ENCODE measurements at regions not wholly inside any gene's neighbourhood (a gene's known extent, or its start where the extent isn't known, plus 50 kb on each side); places are given as distances from the start of the nearest gene placed in this dataset.

DNA sequence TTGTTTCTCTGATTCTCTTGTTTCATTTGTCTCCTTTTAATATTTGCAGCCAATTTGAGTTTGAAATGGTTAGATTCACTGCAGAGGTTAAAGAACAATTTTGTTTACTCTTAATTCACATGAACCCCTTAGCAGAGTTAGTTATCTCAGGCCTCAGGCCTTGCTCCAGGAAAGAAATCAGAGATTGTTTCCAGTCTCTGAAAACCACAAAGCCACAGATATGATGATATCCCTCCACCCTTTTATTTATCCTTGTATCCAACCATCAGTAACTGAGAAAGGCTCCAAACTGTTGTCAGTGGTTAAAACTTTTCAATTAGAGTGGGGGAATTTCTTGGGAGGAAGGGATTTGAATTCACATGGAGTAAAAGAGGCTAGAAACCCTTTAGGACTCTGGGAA, 406.0 kb upstream of the DMAC1 start:
- TF ChIP-seq MXI1 (conservative IDR thresholded peaks at IDR 0.05; ENCODE audit: poor library complexity, severe bottlenecking) (no peak), EP300 (conservative IDR thresholded peaks at IDR 0.05; ENCODE audit: poor library complexity, severe bottlenecking) (no peak), POLR2AphosphoS5 (IDR thresholded peaks at IDR 0.05) (no peak), RAD21 (conservative IDR thresholded peaks at IDR 0.05) (no peak), TAF1 (IDR thresholded peaks at IDR 0.05; ENCODE audit: low read depth) (no peak), CTCF (IDR thresholded peaks at IDR 0.05; ENCODE audit: poor library complexity, severe bottlenecking) (no peak), SMC3 (conservative IDR thresholded peaks at IDR 0.05; ENCODE audit: poor library complexity) (no peak), EZH2 (IDR thresholded peaks at IDR 0.05; ENCODE audit: borderline replicate concordance, insufficient read depth, low read length, poor library complexity, severe bottlenecking) (no peak)
- TF ChIP-seq, protein P1, sequence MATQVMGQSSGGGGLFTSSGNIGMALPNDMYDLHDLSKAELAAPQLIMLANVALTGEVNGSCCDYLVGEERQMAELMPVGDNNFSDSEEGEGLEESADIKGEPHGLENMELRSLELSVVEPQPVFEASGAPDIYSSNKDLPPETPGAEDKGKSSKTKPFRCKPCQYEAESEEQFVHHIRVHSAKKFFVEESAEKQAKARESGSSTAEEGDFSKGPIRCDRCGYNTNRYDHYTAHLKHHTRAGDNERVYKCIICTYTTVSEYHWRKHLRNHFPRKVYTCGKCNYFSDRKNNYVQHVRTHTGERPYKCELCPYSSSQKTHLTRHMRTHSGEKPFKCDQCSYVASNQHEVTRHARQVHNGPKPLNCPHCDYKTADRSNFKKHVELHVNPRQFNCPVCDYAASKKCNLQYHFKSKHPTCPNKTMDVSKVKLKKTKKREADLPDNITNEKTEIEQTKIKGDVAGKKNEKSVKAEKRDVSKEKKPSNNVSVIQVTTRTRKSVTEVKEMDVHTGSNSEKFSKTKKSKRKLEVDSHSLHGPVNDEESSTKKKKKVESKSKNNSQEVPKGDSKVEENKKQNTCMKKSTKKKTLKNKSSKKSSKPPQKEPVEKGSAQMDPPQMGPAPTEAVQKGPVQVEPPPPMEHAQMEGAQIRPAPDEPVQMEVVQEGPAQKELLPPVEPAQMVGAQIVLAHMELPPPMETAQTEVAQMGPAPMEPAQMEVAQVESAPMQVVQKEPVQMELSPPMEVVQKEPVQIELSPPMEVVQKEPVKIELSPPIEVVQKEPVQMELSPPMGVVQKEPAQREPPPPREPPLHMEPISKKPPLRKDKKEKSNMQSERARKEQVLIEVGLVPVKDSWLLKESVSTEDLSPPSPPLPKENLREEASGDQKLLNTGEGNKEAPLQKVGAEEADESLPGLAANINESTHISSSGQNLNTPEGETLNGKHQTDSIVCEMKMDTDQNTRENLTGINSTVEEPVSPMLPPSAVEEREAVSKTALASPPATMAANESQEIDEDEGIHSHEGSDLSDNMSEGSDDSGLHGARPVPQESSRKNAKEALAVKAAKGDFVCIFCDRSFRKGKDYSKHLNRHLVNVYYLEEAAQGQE (IDR thresholded peaks at IDR 0.05; ENCODE audit: borderline replicate concordance) = no peak
- no peaks in the 10 kb centered on the region for H3K36me3 ChIP-seq (ENCODE audit: insufficient read depth, low read length)
- H3K27ac ChIP-seq (ENCODE audit: low read length) = no peak overlapping the region
- no peaks in the 10 kb centered on the region for H3K27me3 ChIP-seq (ENCODE audit: insufficient read depth, low read depth, low read length)
- no peak overlapping the region for H2AFZ ChIP-seq (ENCODE audit: low read depth, low read length)
- H3K4me3 ChIP-seq (ENCODE audit: low read length) = no peak overlapping the region
- H3K9me2 ChIP-seq (ENCODE audit: insufficient read depth, low read length) = no peaks in the 10 kb centered on the region
- H3K9ac ChIP-seq (ENCODE audit: low read length) = no peak overlapping the region
- no peak overlapping the region for H3K4me2 ChIP-seq (ENCODE audit: low read length)
- H3K79me2 ChIP-seq (replicated peaks; ENCODE audit: insufficient read depth, low read length) = no peaks in the 10 kb centered on the region
- no peaks in the 10 kb centered on the region for H3K9me3 ChIP-seq (ENCODE audit: low read length)
- no peaks in the 10 kb centered on the region for H4K20me1 ChIP-seq (ENCODE audit: insufficient read depth)
- H3F3A ChIP-seq (ENCODE audit: insufficient read depth, low read length, poor library complexity, severe bottlenecking) = no peaks in the 10 kb centered on the region

- H3F3A ChIP-seq (ENCODE audit: insufficient read depth, low read length, poor library complexity, severe bottlenecking) = peaks cover 12% of the 10 kb centered on the region
- no peaks in the 10 kb centered on the region for H4K20me1 ChIP-seq (ENCODE audit: insufficient read depth)
- no peak overlapping the region for H2AFZ ChIP-seq (ENCODE audit: low read depth, low read length)
- no peak overlapping the region for H3K4me2 ChIP-seq (ENCODE audit: low read length)
- H3K27ac ChIP-seq (ENCODE audit: low read length) = peak overlapping the region; percentile 94
- no peaks in the 10 kb centered on the region for H3K79me2 ChIP-seq (replicated peaks; ENCODE audit: insufficient read depth, low read length)
- H3K36me3 ChIP-seq (ENCODE audit: insufficient read depth, low read length) = no peaks in the 10 kb centered on the region
- no peaks in the 10 kb centered on the region for H3K9me3 ChIP-seq (ENCODE audit: low read length)
- H3K27me3 ChIP-seq (ENCODE audit: insufficient read depth, low read depth, low read length) = no peaks in the 10 kb centered on the region
- H3K9ac ChIP-seq (ENCODE audit: low read length) = peak overlapping the region; percentile 53
- no peaks in the 10 kb centered on the region for H3K9me2 ChIP-seq (ENCODE audit: insufficient read depth, low read length)
- TF ChIP-seq SMC3 (conservative IDR thresholded peaks at IDR 0.05; ENCODE audit: poor library complexity) (no peak), RAD21 (conservative IDR thresholded peaks at IDR 0.05) (no peak), TAF1 (IDR thresholded peaks at IDR 0.05; ENCODE audit: low read depth) (no peak), EP300 (conservative IDR thresholded peaks at IDR 0.05; ENCODE audit: poor library complexity, severe bottlenecking) (no peak), POLR2AphosphoS5 (IDR thresholded peaks at IDR 0.05) (no peak), CTCF (IDR thresholded peaks at IDR 0.05; ENCODE audit: poor library complexity, severe bottlenecking) (no peak), EZH2 (IDR thresholded peaks at IDR 0.05; ENCODE audit: borderline replicate concordance, insufficient read depth, low read length, poor library complexity, severe bottlenecking) (no peak), MXI1 (conservative IDR thresholded peaks at IDR 0.05; ENCODE audit: poor library complexity, severe bottlenecking) (no peak)
- TF ChIP-seq, protein P1 (IDR thresholded peaks at IDR 0.05; ENCODE audit: borderline replicate concordance) = no peak
- H3K4me3 ChIP-seq (ENCODE audit: low read length) = no peak overlapping the region
Measured at GRCh38 chr9:8189881-8190280, 390.3 kb upstream of the DMAC1 start.
